GM21367 (cell line): ENCODE measurements at regions not wholly inside any gene's neighbourhood (a gene's known extent, or its start where the extent isn't known, plus 50 kb on each side); places are given as distances from the start of the nearest gene placed in this dataset.

Source experiments
- ATAC-seq: cut with Tn5 transposase; IDR thresholded peaks from one replicate; pipeline ENCODE4 v1.9.1; 2021; ENCODE audit not compliant: unreplicated experiment

- ATAC-seq: no peak
Observed at GRCh38 chr2:129904532-129905446, 74.7 kb upstream of the RAB6C start.

GRCh38 chr2:129905664-129906081, 73.8 kb upstream of the RAB6C start:
- no peak for ATAC-seq

GRCh38 chr2:129906139-129906860, 73.2 kb upstream of the RAB6C start:
- ATAC-seq: no peak

- ATAC-seq: no peak
Observed at GRCh38 chr2:129906861-129907235, 72.6 kb upstream of the RAB6C start.

DNA sequence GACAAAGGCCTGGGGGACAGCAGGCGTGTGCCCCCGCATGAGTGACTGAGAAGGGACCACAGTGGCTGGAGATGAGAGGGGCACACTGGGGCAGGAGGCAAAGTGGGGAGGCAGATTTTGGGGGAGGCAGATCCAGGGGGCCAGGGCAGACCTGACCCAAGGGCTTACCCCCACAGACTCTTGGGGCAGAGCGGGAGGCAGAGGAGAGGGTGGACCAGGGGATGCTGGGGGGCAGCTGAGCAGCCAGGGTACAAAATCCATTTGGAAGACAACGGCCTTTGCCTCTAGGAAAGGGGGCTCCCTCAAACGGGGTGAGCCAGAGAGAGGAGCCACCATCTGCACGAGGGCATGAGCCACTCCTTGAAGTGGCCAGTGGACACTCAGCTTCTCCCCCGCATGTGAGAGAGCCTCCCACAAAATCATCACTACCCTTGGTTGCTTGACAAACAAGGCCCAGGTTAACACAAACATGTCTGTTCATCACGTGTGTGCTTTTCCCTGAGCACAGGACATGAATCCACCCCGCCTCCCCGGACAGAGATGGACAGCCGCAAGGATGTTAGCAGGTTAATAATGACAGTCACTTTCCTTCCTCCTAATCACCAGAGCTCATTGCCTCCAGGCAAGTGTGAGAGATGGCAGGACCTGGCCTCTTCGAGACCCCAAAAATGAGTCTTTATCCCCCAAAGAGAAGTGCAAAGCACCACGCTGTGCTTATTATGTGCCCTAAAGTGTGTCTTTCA, 72.0 kb upstream of the RAB6C start:
- no peak for ATAC-seq

DNA sequence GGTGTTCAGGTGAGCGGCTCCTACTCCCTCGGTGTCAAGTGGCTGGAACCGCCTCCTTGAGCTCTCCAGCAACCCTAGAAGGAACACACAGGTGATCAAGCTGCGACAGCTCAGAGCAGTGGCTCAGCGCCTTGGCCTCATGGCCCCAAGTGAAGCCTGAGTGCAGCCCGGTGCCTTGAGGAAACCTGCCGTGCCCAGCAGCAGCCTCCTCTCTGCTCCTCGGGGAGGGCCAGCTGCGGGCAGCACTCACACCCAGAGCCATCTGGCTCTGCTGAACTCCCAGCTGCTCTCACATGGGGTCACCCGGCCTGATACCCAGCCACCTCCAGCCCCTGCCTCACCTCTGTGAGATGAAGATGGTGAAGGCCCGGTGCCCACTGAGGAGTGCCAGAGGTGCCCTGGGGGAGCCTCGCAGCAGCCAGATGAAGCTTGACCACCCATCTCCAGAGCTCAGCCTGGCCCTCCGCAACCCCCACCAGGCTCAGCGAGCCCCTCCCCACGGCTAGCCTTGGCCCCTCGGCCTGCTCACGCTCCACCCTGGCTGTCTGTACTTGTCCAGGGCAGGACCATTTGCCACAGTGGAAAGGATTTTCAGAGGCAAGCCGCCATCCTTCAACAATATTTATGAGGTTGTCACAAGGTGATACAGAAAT, 70.6 kb upstream of the RAB6C start:
- ATAC-seq: no peak

GRCh38 chr2:129909651-129910418, 69.6 kb upstream of the RAB6C start:
- ATAC-seq: no peak

DNA sequence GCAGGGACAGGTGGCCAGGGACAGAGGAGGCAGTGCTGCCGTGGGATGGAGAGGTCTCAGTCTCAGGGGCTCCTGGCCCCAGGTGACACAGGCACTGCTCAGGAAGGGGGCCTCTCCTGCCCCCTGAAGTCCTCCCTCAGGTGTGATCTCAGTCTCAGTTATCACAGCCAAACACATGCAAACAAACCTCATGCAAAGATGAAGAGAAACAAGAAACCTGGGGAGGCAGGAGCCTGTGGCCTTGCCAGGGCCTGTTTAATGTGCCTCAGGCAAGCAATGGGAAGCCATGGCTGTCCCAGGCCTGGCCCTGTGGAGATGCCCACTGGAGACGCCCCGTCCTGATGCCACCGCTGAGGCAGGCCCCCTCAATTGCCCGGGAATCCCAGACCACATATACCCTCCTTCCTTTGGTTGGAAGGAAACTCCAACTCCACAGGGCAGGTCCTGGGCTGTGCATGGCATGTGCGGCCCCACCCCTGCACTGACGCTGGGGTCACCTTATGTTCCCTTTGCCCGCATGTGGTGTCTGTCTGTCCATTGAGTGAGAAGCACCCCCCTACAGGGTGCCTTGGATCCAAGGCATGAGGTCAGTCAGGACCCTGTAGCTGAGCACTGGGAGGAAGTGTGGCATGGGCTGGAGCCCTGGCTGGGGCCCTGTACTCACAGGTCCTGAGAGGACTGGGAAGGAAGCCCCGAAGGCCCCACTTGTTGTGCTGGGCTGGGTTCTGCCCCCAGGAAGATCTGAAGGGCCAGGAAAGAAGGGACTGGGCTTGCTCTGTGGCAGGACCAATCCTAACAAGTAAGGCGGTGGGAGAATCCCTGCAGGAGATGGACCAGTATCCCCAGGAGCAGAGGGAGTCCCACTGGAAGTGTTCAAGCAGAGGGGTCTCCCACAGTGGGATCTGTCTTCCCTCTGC, 68.8 kb upstream of the RAB6C start:
- ATAC-seq: no peak

- ATAC-seq: no peak
Observed at GRCh38 chr2:129911363-129912065, 68.0 kb upstream of the RAB6C start.

DNA sequence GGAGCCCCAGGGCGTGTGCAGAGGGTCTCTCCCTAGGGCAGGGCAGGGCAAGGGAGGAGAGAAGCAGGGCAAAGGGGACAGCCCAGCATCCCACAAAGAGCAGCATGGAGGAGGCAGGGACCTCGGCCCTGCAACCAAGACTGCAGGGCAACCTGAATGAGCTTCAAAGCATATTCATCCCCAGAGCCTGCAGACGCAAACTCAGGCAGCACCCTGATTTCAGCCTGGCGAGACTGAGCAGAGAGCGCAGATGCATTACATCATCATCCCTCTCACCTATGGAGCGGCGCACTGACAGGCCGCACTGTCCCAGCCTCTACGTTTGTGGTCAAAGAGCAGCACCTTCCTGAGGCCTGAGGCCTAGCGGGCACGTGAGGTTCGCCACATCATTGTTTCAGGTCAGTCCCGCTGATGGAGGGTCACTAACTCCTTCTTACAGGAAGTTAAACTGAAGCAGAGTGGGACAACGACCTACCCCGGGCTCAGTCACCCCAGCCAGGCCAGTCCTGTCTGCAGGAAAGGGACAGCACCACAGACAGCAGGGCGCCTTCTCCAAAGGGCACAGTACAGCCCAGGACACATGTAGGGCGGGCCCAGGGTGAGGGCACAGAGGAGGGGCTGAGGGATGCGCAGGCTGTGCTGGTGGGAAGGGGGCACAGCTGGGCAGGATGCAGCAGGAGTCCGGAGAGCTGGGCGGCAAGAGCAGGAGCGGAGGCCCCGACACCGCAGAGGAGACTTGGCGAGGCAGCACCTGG, 67.2 kb upstream of the RAB6C start:
- no peak for ATAC-seq

DNA sequence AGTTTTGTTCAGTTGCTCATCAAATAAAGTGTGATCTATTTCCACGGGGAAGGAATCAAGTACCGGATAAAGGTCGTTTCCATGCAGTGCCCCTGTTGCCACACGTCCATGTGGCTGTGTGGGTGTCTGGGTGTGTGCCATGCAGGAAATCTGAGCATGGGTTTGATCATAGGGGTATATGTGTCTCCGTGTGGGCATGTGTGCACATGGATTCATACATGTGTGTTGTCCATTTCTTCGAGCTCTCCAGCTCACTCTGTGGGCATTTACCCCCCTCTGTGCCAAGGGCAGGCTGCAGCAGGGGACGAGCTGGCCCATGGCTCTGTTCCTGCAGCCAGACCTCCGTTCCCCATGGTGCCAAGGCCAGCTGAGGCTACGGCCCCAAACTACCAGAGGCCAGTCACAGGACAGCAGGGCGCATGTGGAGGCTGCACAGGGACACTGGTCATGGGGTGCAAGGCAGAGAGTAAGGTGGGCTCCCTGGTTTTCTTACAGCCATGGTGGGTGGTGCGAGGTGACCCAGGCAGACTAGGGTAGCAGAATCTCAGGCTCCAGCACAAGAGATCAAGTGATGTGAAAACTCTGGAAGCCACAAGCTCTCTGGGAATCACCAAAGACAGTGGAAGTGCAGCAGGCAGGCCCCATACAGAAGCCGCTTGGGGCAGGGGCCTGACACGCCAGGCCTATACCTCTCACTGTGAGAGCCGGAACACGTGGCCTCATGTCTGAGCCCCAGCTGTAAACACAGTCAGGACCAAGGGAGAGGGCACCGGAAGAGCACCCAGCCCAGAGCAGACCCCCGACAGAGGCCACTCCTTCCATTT, 66.4 kb upstream of the RAB6C start:
- no peak for ATAC-seq

DNA sequence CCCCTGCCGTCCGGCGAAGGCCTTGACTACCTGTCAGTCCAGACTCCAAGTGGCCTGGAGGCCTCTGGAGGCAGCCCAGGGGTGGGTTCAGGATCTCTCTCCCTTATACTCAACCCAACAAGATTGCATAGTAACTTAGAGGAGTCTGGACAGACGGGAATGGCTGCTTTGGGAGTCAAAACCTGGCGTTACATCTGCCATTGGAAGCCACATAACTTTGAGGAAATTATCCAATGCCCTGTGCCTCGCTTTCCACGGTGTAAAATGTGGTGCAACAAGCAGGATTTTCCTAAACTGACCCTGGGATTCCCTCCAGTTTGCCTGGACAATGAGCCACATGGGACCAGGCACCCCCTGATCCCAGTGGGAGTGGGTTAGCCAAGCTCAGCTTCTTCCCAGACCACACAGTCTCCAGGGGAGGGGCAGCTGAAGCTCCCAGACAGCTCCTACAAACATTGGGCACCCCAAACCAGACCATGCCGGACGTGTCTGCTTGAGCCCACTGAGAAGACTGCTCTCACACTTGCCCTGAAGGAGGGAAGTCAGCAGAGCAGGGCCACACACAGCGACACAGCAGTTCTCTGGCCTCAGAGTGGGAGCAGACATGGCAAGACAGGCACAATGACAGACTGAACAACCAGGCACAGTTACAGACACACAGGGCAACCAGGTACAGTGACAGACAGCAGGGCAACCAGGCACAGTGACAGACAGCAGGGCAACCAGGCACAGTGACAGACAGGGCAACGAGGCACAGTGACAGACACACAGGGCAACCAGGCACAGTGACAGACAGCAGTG, 65.6 kb upstream of the RAB6C start:
- no peak for ATAC-seq

DNA sequence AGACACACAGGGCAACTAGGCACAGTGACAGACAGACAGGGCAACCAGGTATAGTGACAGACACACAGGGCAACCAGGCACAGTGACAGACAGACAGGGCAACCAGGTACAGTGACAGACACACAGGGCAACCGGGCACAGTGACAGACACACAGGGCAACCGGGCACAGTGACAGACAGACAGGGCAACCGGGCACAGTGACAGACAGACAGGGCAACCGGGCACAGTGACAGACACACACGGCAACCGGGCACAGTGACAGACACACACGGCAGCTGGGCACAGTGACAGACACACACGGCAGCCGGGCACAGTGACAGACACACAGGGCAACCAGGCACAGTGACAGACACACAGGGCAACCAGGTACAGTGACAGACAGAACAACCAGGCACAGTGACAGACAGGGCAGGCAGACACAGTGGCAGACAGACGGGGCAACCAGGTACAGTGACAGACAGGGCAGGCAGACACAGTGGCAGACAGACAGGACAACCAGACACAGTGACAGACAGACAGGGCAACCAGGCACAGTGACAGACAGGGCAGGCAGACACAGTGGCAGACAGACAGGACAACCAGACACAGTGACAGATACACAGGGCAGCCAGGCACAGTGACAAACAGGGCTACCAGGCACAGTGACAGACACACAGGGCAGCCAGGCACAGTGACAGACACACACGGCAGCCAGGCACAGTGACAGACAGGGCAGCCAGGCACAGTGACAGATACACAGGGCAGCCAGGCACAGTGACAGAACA, 64.7 kb upstream of the RAB6C start:
- ATAC-seq: no peak

GRCh38 chr2:129915303-129915840, 64.1 kb upstream of the RAB6C start:
- no peak for ATAC-seq

DNA sequence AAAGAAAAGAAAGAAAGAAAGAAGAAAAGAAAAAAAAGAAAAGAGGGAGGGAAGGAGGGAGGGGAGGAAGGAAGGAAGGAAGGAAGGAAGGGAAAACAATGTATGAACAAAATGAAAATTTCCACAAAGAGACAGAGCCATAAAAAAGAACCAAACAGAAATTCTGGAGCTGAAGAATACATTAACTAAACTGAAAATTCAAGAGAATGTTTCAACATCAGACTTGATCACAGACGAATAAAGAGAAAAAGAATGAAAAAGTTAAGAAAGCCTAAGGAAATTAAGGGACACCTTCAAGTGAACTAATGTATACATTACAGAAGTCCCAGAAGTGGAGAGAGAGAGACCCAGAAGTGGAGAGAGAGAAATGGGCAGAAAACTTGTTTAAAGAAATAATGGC, 60.9 kb upstream of the RAB6C start:
- ATAC-seq: no peak
